HEK293 (cell line): ENCODE measurements at regions not wholly inside any gene's neighbourhood (a gene's known extent, or its start where the extent isn't known, plus 50 kb on each side); places are given as distances from the start of the nearest gene placed in this dataset.

ENCODE experiments used
- CTCF ChIA-PET: fragments of 350-600 bp; formaldehyde crosslinking; extraction: SDS; loops from one replicate; lab custom pipeline; 2021; ENCODE audit warnings: antibody characterized with exemption; lab: Yijun Ruan, JAX
- POLR2A ChIA-PET: fragments of 300-600 bp; formaldehyde crosslinking; extraction: SDS; loops from one replicate; lab custom pipeline; 2020; ENCODE audit warnings: antibody characterized with exemption, inconsistent platforms; lab: Yijun Ruan, JAX
- H3K27ac ChIP-seq: fragments of 200-500 bp; sonication (Bioruptor generic); 2 replicates; pipeline ENCODE4 v1.5.1; 2014; ENCODE audit warnings: low read depth, low read length, control low read depth, inconsistent platforms; ENCODE audit errors: extremely low read depth
- H3K36me3 ChIP-seq, 2 experiments: fragments of 200-500 bp in 1 of 2; sonication (Bioruptor generic) in 1 of 2; 1 replicate in 1 of 2; 2 replicates in 1 of 2; pipeline ENCODE4 v1.5.1; 2014 to 2017; ENCODE audit warnings: inconsistent platforms in 2 of 2, low read length in 2 of 2; ENCODE audit not compliant: control insufficient read depth in 2 of 2, insufficient read depth in 1 of 2
- H3K4me1 ChIP-seq: fragments of 200-500 bp; sonication (Bioruptor generic); 2 replicates; pipeline ENCODE4 v1.5.1; 2014; ENCODE audit warnings: mild to moderate bottlenecking, low read length, inconsistent platforms; ENCODE audit not compliant: control insufficient read depth, insufficient read depth
- H3K4me3 ChIP-seq: 2 replicates; pipeline ENCODE4 v1.5.1; 2011; ENCODE audit warnings: low read depth, mild to moderate bottlenecking, control low read depth, low read length, moderate library complexity
- H3K9me3 ChIP-seq: fragments of 200-500 bp; sonication (Bioruptor generic); 2 replicates; pipeline ENCODE4 v1.5.1; 2014; ENCODE audit warnings: low read depth, low read length, inconsistent platforms; ENCODE audit not compliant: control insufficient read depth, insufficient read depth
- HOXC10 ChIP-seq: sonication (generic); formaldehyde crosslinking; IDR thresholded peaks from 2 replicates; pipeline ENCODE4 v1.8.1; 2023; ENCODE audit warnings: mild to moderate bottlenecking, missing genetic modification reagents
- RBAK ChIP-seq: fragments of 450-650 bp; formaldehyde crosslinking; IDR thresholded peaks from 2 replicates; pipeline ENCODE4 v1.5.1; 2016; ENCODE audit warnings: missing biosample characterization, missing genetic modification characterization
- TRIM28 ChIP-seq: IDR thresholded peaks from 2 replicates; pipeline ENCODE4 v1.6.1; 2011; ENCODE audit warnings: low read length, control low read depth, borderline replicate concordance
- ZBTB1 ChIP-seq: fragments of 450-650 bp; formaldehyde crosslinking; IDR thresholded peaks from 2 replicates; pipeline ENCODE4 v1.5.1; 2016; ENCODE audit warnings: missing biosample characterization, missing genetic modification characterization
- ZBTB21 ChIP-seq: fragments of 450-650 bp; formaldehyde crosslinking; IDR thresholded peaks from 2 replicates; pipeline ENCODE4 v1.5.1; 2017; ENCODE audit warnings: missing biosample characterization, missing genetic modification characterization
- ZNF280D ChIP-seq: fragments of 450-650 bp; formaldehyde crosslinking; IDR thresholded peaks from 2 replicates; pipeline ENCODE4 v1.5.1; 2016; ENCODE audit warnings: missing biosample characterization, missing genetic modification characterization
- ZNF350 ChIP-seq: fragments of 450-650 bp; formaldehyde crosslinking; IDR thresholded peaks from 2 replicates; pipeline ENCODE4 v1.5.0; 2017; ENCODE audit warnings: missing biosample characterization, mild to moderate bottlenecking, missing genetic modification characterization
- ZNF362 ChIP-seq: fragments of 450-650 bp; formaldehyde crosslinking; IDR thresholded peaks from 2 replicates; pipeline ENCODE4 v1.5.1; 2016; ENCODE audit warnings: missing biosample characterization, missing genetic modification characterization
- ZNF416 ChIP-seq: fragments of 450-650 bp; formaldehyde crosslinking; IDR thresholded peaks from 2 replicates; pipeline ENCODE4 v1.5.1; 2016; ENCODE audit warnings: missing biosample characterization, missing genetic modification characterization
- ZNF501 ChIP-seq: fragments of 450-650 bp; formaldehyde crosslinking; IDR thresholded peaks from 2 replicates; pipeline ENCODE4 v1.5.1; 2016; ENCODE audit warnings: missing biosample characterization, missing genetic modification characterization
- ZNF555 ChIP-seq: fragments of 450-650 bp; formaldehyde crosslinking; conservative IDR thresholded peaks from 2 replicates; pipeline ENCODE4 v1.5.1; 2017; ENCODE audit warnings: missing biosample characterization, mild to moderate bottlenecking, missing genetic modification characterization, inconsistent platforms
- ZNF558 ChIP-seq: fragments of 450-650 bp; formaldehyde crosslinking; IDR thresholded peaks from 2 replicates; pipeline ENCODE4 v1.5.1; 2016; ENCODE audit warnings: missing biosample characterization, missing genetic modification characterization
- ZNF629 ChIP-seq: fragments of 450-650 bp; formaldehyde crosslinking; IDR thresholded peaks from 2 replicates; pipeline ENCODE4 v1.5.1; 2017; ENCODE audit warnings: missing biosample characterization, missing genetic modification characterization
- ZNF658 ChIP-seq: fragments of 450-650 bp; formaldehyde crosslinking; IDR thresholded peaks from 2 replicates; pipeline ENCODE4; 2016; ENCODE audit warnings: missing biosample characterization, missing genetic modification characterization
- ZNF677 ChIP-seq: fragments of 450-650 bp; IDR thresholded peaks from 2 replicates; pipeline ENCODE4 v1.5.0; 2018; ENCODE audit warnings: missing biosample characterization, mild to moderate bottlenecking, missing genetic modification characterization, moderate library complexity
- ZNF747 ChIP-seq: fragments of 450-650 bp; formaldehyde crosslinking; IDR thresholded peaks from 2 replicates; pipeline ENCODE4 v1.5.1; 2016; ENCODE audit warnings: missing biosample characterization, missing genetic modification characterization
- ZNF76 ChIP-seq: fragments of 450-650 bp; formaldehyde crosslinking; IDR thresholded peaks from 2 replicates; pipeline ENCODE4; 2016; ENCODE audit warnings: low read depth, missing biosample characterization, missing genetic modification characterization, borderline replicate concordance
- ZNF768 ChIP-seq: fragments of 450-650 bp; formaldehyde crosslinking; IDR thresholded peaks from 2 replicates; pipeline ENCODE4 v1.5.1; 2018; ENCODE audit warnings: missing biosample characterization, mild to moderate bottlenecking, missing genetic modification characterization
- ZNF837 ChIP-seq: fragments of 450-650 bp; formaldehyde crosslinking; IDR thresholded peaks from 2 replicates; pipeline ENCODE4 v1.5.1; 2016; ENCODE audit warnings: missing biosample characterization, missing genetic modification characterization
- TF ChIP-seq, protein P1 (sequence below): fragments of 450-650 bp; formaldehyde crosslinking; IDR thresholded peaks from 2 replicates; pipeline ENCODE4 v1.5.1; 2017; ENCODE audit warnings: missing biosample characterization, missing genetic modification characterization
- TF ChIP-seq, protein P2 (sequence below): fragments of 450-650 bp; formaldehyde crosslinking; IDR thresholded peaks from 2 replicates; pipeline ENCODE4 v1.5.1; 2016; ENCODE audit warnings: missing biosample characterization, missing genetic modification characterization
- TF ChIP-seq, protein P3 (sequence below): fragments of 450-650 bp; formaldehyde crosslinking; IDR thresholded peaks from 2 replicates; pipeline ENCODE4 v1.5.1; 2016; ENCODE audit warnings: missing biosample characterization, missing genetic modification characterization

GRCh38 chr15:25515633-25516032 is 76.8 kb upstream of the UBE3A start:
- Histone ChIP-seq H3K27ac (no peak overlapping the region), H3K36me3 (no peaks in the 10 kb centered on the region), H3K9me3 (no peaks in the 10 kb centered on the region), H3K4me1 (no peaks in the 10 kb centered on the region), H3K4me3 (no peak overlapping the region)
- CTCF ChIA-PET, result interaction anchor here (0.7 to 1.4 kb wide), 2 partner anchors 13 to 1722 kb away, joined by 3 read pairs; no protein-coding TSS in a partner anchor
- TF ChIP-seq ZNF362 (tag by site-specific recombination) (no peak), ZNF501 (tag by site-specific recombination) (no peak)
- POLR2A ChIA-PET, result no interaction called here

DNA sequence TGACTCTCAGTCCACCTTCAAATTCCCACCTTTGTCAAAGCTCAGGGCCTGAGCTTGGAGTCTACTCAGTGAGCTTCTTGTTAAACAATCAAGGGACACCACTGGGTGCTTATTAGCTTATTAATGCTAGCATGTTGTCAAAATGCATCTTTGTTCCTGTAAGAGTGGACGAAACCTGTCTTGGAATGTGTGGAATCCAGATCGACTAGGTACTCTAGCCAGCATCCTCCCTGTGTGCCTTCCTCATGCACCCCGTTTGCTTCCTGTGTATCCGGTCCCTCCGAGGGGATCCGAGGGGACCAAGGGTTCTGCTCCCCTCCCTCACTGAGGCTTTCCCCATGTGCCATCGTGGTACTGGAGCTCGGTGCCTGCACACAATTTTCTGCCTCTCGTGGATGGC is 75.7 kb upstream of the UBE3A start:
- Histone ChIP-seq H3K9me3 (no peaks in the 10 kb centered on the region), H3K4me3 (no peak overlapping the region), H3K36me3 (no peaks in the 10 kb centered on the region), H3K27ac (no peak overlapping the region), H3K4me1 (no peaks in the 10 kb centered on the region)
- no peak for TF ChIP-seq ZNF629 (tag by site-specific recombination)
- no peak for TF ChIP-seq ZNF768 (tag by site-specific recombination)
- TF ChIP-seq ZBTB1 (tag by site-specific recombination), result no peak
- no peak for TF ChIP-seq ZNF558 (tag by site-specific recombination)
- no peak for TF ChIP-seq ZNF350 (tag by site-specific recombination)
- TF ChIP-seq ZNF837, result no peak
- POLR2A ChIA-PET, result no interaction called here
- CTCF ChIA-PET, result interaction anchor here (0.6 kb wide), 1 partner anchor 419 kb away, joined by 3 read pairs; no protein-coding TSS in a partner anchor

- no peaks in the 10 kb centered on the region for H3K36me3 ChIP-seq
- TF ChIP-seq ZBTB21 (no peak), ZNF677 (no peak), ZNF280D (no peak), TRIM28 (no peak)
- TF ChIP-seq, protein P1, sequence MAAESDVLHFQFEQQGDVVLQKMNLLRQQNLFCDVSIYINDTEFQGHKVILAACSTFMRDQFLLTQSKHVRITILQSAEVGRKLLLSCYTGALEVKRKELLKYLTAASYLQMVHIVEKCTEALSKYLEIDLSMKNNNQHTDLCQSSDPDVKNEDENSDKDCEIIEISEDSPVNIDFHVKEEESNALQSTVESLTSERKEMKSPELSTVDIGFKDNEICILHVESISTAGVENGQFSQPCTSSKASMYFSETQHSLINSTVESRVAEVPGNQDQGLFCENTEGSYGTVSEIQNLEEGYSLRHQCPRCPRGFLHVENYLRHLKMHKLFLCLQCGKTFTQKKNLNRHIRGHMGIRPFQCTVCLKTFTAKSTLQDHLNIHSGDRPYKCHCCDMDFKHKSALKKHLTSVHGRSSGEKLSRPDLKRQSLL (tag by site-specific recombination), result no peak
- no peaks in the 10 kb centered on the region for H3K4me1 ChIP-seq
- ChIA-PET POLR2A (no interaction called here), CTCF (no interaction called here)
- H3K9me3 ChIP-seq, result no peaks in the 10 kb centered on the region
- no peak overlapping the region for H3K4me3 ChIP-seq
- no peak overlapping the region for H3K27ac ChIP-seq
These were observed 74.1 kb upstream of the UBE3A start for GRCh38 chr15:25512957-25513356.

DNA sequence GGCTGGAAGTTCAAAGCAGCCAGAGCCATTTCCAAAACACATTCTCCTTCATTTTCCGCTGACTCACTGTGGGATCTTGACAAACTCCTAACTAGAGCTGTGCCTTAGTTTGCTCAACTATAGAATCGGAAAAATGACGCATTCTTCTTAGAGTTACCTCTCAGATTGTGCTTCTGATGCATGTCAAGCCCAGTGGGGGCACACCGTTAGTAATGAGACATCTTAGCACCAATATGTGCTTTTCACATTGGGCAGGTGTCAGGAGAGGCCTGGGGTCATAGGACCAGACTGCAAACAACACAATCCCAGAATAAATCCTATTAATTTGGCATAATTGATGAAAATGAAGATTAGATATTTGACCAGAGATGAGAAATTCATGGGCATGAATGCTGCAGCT is 71.3 kb upstream of the UBE3A start:
- Histone ChIP-seq H3K4me3 (no peak overlapping the region), H3K4me1 (no peaks in the 10 kb centered on the region), H3K9me3 (no peaks in the 10 kb centered on the region), H3K36me3 (no peaks in the 10 kb centered on the region), H3K27ac (no peak overlapping the region)
- ChIA-PET CTCF (interaction anchor here (3.9 kb wide), 1 partner anchor 200 kb away, joined by 13 read pairs; no protein-coding TSS in a partner anchor), POLR2A (no interaction called here)
- TF ChIP-seq ZNF76 (no peak), ZNF658 (tag by site-specific recombination) (no peak), RBAK (tag by site-specific recombination) (no peak), ZNF555 (tag by site-specific recombination) (no peak), HOXC10 (CRISPR knock-in tag) (no peak), ZNF747 (no peak), ZNF416 (no peak)
- TF ChIP-seq, protein P2, sequence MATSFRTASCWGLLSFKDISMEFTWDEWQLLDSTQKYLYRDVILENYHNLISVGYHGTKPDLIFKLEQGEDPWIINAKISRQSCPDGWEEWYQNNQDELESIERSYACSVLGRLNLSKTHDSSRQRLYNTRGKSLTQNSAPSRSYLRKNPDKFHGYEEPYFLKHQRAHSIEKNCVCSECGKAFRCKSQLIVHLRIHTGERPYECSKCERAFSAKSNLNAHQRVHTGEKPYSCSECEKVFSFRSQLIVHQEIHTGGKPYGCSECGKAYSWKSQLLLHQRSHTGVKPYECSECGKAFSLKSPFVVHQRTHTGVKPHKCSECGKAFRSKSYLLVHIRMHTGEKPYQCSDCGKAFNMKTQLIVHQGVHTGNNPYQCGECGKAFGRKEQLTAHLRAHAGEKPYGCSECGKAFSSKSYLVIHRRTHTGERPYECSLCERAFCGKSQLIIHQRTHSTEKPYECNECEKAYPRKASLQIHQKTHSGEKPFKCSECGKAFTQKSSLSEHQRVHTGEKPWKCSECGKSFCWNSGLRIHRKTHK, result no peak
- TF ChIP-seq, protein P3, sequence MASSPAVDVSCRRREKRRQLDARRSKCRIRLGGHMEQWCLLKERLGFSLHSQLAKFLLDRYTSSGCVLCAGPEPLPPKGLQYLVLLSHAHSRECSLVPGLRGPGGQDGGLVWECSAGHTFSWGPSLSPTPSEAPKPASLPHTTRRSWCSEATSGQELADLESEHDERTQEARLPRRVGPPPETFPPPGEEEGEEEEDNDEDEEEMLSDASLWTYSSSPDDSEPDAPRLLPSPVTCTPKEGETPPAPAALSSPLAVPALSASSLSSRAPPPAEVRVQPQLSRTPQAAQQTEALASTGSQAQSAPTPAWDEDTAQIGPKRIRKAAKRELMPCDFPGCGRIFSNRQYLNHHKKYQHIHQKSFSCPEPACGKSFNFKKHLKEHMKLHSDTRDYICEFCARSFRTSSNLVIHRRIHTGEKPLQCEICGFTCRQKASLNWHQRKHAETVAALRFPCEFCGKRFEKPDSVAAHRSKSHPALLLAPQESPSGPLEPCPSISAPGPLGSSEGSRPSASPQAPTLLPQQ (tag by site-specific recombination), result no peak
